NCI-H345 treated with DMSO at 0.1 percent for 48 hours (cell line): ENCODE measurements at regions not wholly inside any gene's neighbourhood (a gene's known extent, or its start where the extent isn't known, plus 50 kb on each side); places are given as distances from the start of the nearest gene placed in this dataset.

Source experiments
- DNase-seq: peaks from one replicate; lab custom pipeline; 2025; ENCODE audit not compliant: unreplicated experiment; lab: John Stamatoyannopoulos, UW

GRCh38 chr22:48173773-48174160 is 1411.3 kb downstream of the TBC1D22A start:
- no peak for DNase-seq

- no peak for DNase-seq
These were observed 1410.8 kb downstream of the TBC1D22A start for GRCh38 chr22:48173061-48173772.

GRCh38 chr22:48171271-48171691 is 1408.8 kb downstream of the TBC1D22A start:
- no peak for DNase-seq

- no peak for DNase-seq
These were observed 1406.8 kb downstream of the TBC1D22A start for GRCh38 chr22:48169227-48169626.

- no peak for DNase-seq
These were observed 1404.8 kb downstream of the TBC1D22A start for GRCh38 chr22:48167238-48167637.

- DNase-seq = no peak
These were observed 1398.8 kb downstream of the TBC1D22A start for GRCh38 chr22:48161298-48161697.

GRCh38 chr22:48157676-48158075 is 1395.2 kb downstream of the TBC1D22A start:
- no peak for DNase-seq

GRCh38 chr22:48156603-48157355 is 1394.3 kb downstream of the TBC1D22A start:
- no peak for DNase-seq

- no peak for DNase-seq
These were observed 1393.0 kb downstream of the TBC1D22A start for GRCh38 chr22:48155446-48155845.

GRCh38 chr22:48154943-48155240 is 1392.4 kb downstream of the TBC1D22A start:
- no peak for DNase-seq

- no peak for DNase-seq
These were observed 1391.9 kb downstream of the TBC1D22A start for GRCh38 chr22:48154169-48154942.

GRCh38 chr22:48153726-48154125 is 1391.3 kb downstream of the TBC1D22A start:
- DNase-seq = peak; percentile 89

- DNase-seq = no peak
These were observed 1390.5 kb downstream of the TBC1D22A start for GRCh38 chr22:48152916-48153315.

GRCh38 chr22:48152164-48152775 is 1389.8 kb downstream of the TBC1D22A start:
- no peak for DNase-seq

GRCh38 chr22:48151641-48152040 is 1389.2 kb downstream of the TBC1D22A start:
- no peak for DNase-seq

GRCh38 chr22:48147831-48148230 is 1385.4 kb downstream of the TBC1D22A start:
- DNase-seq = no peak

- DNase-seq = no peak
These were observed 1385.0 kb downstream of the TBC1D22A start for GRCh38 chr22:48147404-48147803.

GRCh38 chr22:48146426-48146825 is 1384.0 kb downstream of the TBC1D22A start:
- peak; percentile 39 for DNase-seq

- no peak for DNase-seq
These were observed 1383.3 kb downstream of the TBC1D22A start for GRCh38 chr22:48145738-48146137.

GRCh38 chr22:48144318-48144717 is 1381.9 kb downstream of the TBC1D22A start:
- DNase-seq = no peak

- no peak for DNase-seq
These were observed 1381.4 kb downstream of the TBC1D22A start for GRCh38 chr22:48143856-48144255.
